IMR-90 (cell line): ENCODE measurements at regions not wholly inside any gene's neighbourhood (a gene's known extent, or its start where the extent isn't known, plus 50 kb on each side); places are given as distances from the start of the nearest gene placed in this dataset.

Source experiments
- ATAC-seq: fragments of 200-7000 bp; cut with Tn5 transposase; 2 replicates; pipeline ENCODE4 v1.9.1; 2020; ENCODE audit warnings: low read depth, mild to moderate bottlenecking, moderate library complexity
- BruUV-seq: library from RNA; stranded (reverse); fragments of 400-500 nt; replicated peaks from 2 replicates; lab custom pipeline; 2021; lab: Mats Ljungman, UMichigan
- CTCF ChIA-PET: fragments of 300-600 bp; formaldehyde crosslinking; extraction: SDS; loops from one replicate; lab custom pipeline; 2021; ENCODE audit warnings: antibody characterized with exemption; lab: Yijun Ruan, JAX
- POLR2A ChIA-PET: fragments of 300-600 bp; sonication (Branson Sonifier 250); formaldehyde crosslinking; loops from one replicate; lab custom pipeline; 2022; ENCODE audit warnings: antibody characterized with exemption; ENCODE audit not compliant: unreplicated experiment; lab: Charles Lee
- DNase-seq: peaks from one replicate; pipeline ENCODE4 v3.0.0; 2013
- H2AFZ ChIP-seq: replicated peaks from 2 replicates; pipeline ENCODE3; 2013; ENCODE audit warnings: low read length, mild to moderate bottlenecking; ENCODE audit not compliant: poor library complexity
- H2AK5ac ChIP-seq: 2 replicates; pipeline ENCODE4 v1.6.1; 2013; ENCODE audit warnings: low read depth, low read length, inconsistent platforms
- H2AK9ac ChIP-seq: replicated peaks from 2 replicates; pipeline ENCODE3; 2013; ENCODE audit warnings: mild to moderate bottlenecking, low read depth, low read length, moderate library complexity; ENCODE audit not compliant: poor library complexity
- H2BK120ac ChIP-seq: 2 replicates; pipeline ENCODE4 v1.6.1; 2013; ENCODE audit warnings: low read depth, low read length, inconsistent platforms
- H2BK15ac ChIP-seq: 3 replicates; pipeline ENCODE4 v1.6.1; 2013; ENCODE audit warnings: low read depth, low read length, inconsistent platforms
- H2BK20ac ChIP-seq: 2 replicates; pipeline ENCODE4 v1.6.1; 2013; ENCODE audit warnings: low read depth, mild to moderate bottlenecking, inconsistent platforms, low read length, moderate library complexity
- H2BK5ac ChIP-seq: 2 replicates; pipeline ENCODE4 v1.6.1; 2013; ENCODE audit warnings: mild to moderate bottlenecking, low read depth, low read length, inconsistent platforms; ENCODE audit not compliant: poor library complexity, severe bottlenecking
- H3K14ac ChIP-seq: replicated peaks from 2 replicates; pipeline ENCODE4 v1.6.1; 2013; ENCODE audit warnings: low read depth, low read length, inconsistent platforms
- H3K18ac ChIP-seq: 2 replicates; pipeline ENCODE4 v1.6.1; 2013; ENCODE audit warnings: low read depth, low read length, control low read depth
- H3K23ac ChIP-seq: 2 replicates; pipeline ENCODE4 v1.6.1; 2013; ENCODE audit warnings: low read depth, low read length, inconsistent platforms
- H3K27ac ChIP-seq: 2 replicates; pipeline ENCODE4 v1.5.1; 2013; ENCODE audit warnings: mild to moderate bottlenecking, control low read depth, low read length; ENCODE audit not compliant: insufficient read depth
- H3K27me3 ChIP-seq: 2 replicates; pipeline ENCODE4 v1.6.1; 2013; ENCODE audit warnings: low read length; ENCODE audit not compliant: control insufficient read depth, insufficient read depth
- H3K36me3 ChIP-seq: 2 replicates; pipeline ENCODE4 v1.6.1; 2013; ENCODE audit warnings: low read length, mixed read lengths; ENCODE audit not compliant: control insufficient read depth, insufficient read depth
- H3K4ac ChIP-seq: 2 replicates; pipeline ENCODE4 v1.6.1; 2013; ENCODE audit warnings: low read depth, low read length, inconsistent platforms
- H3K4me1 ChIP-seq: 2 replicates; pipeline ENCODE4 v1.6.1; 2013; ENCODE audit warnings: low read length, mixed read lengths; ENCODE audit not compliant: control insufficient read depth, insufficient read depth
- H3K4me2 ChIP-seq: 2 replicates; pipeline ENCODE4 v1.6.1; 2013; ENCODE audit warnings: low read depth, mild to moderate bottlenecking, control low read depth, low read length, moderate library complexity
- H3K4me3 ChIP-seq: 2 replicates; pipeline ENCODE4 v1.5.1; 2013; ENCODE audit warnings: low read depth, mild to moderate bottlenecking, control low read depth, low read length, moderate library complexity; ENCODE audit not compliant: insufficient read depth
- H3K56ac ChIP-seq: 2 replicates; pipeline ENCODE4 v1.6.1; 2013; ENCODE audit warnings: low read length, inconsistent platforms; ENCODE audit not compliant: insufficient read depth; ENCODE audit errors: extremely low read depth
- H3K79me1 ChIP-seq, 2 experiments: 2 replicates each; pipeline ENCODE4 v1.6.1; 2013; ENCODE audit warnings: low read length in 2 of 2, inconsistent platforms in 1 of 2, low read depth in 1 of 2
- H3K9ac ChIP-seq: 2 replicates; pipeline ENCODE4 v1.6.1; 2013; ENCODE audit warnings: low read depth, low read length, control low read depth
- H3K9me1 ChIP-seq: 2 replicates; pipeline ENCODE4 v1.6.1; 2013; ENCODE audit warnings: low read length, inconsistent platforms; ENCODE audit not compliant: insufficient read depth
- H3K9me3 ChIP-seq: 2 replicates; pipeline ENCODE4 v1.6.1; 2013; ENCODE audit warnings: low read length; ENCODE audit not compliant: control insufficient read depth, insufficient read depth
- H4K20me1 ChIP-seq: 2 replicates; pipeline ENCODE4 v1.6.1; 2013; ENCODE audit warnings: low read length, inconsistent platforms; ENCODE audit not compliant: insufficient read depth
- H4K5ac ChIP-seq: 2 replicates; pipeline ENCODE4 v1.6.1; 2013; ENCODE audit warnings: mild to moderate bottlenecking, low read depth, low read length, control low read depth
- H4K8ac ChIP-seq, 2 experiments: 2 replicates each; pipeline ENCODE4 v1.6.1; 2013; ENCODE audit warnings: low read depth in 2 of 2, low read length in 2 of 2, control low read depth in 1 of 2, inconsistent platforms in 1 of 2
- H4K91ac ChIP-seq: 2 replicates; pipeline ENCODE4 v1.6.1; 2013; ENCODE audit warnings: low read depth, low read length, inconsistent platforms; ENCODE audit not compliant: insufficient read depth
- POLR2A ChIP-seq: IDR thresholded peaks from 2 replicates; pipeline ENCODE4 v1.6.1; 2012; ENCODE audit warnings: mild to moderate bottlenecking, low read depth, low read length
- RFX5 ChIP-seq: IDR thresholded peaks from 2 replicates; pipeline ENCODE4 v1.8.0; 2012; ENCODE audit warnings: low read depth, mild to moderate bottlenecking, low read length, moderate library complexity
- WGBS, 2 experiments: methylation state at CpG; one replicate each; pipeline versions ENCODE4 v1.1.5 to v1.1.7; 2013; ENCODE audit warnings: missing lambda C conversion rate in 2 of 2; ENCODE audit not compliant: insufficient read length in 1 of 2; ENCODE audit errors: extremely low coverage in 2 of 2; 5-methylcytosine and 5-hydroxymethylcytosine counted together
- dilution Hi-C: fragments of 300-500 bp; cut with HindIII; formaldehyde crosslinking; loops from one replicate; pipeline ENCODE4 v1.14.3; 2018; ENCODE audit warnings: low sequenced_read_pairs; ENCODE audit not compliant: unreplicated experiment
- in situ Hi-C: fragments of 300-500 bp; cut with MboI; formaldehyde crosslinking; loops from 3 replicates; pipeline ENCODE4 v1.14.3; 2019; ENCODE audit warnings: low sequenced_read_pairs, inconsistent platforms, mixed read lengths
- intact Hi-C: fragments of 100-400 bp; cut with micrococcal nuclease; formaldehyde crosslinking; loops from 2 replicates; pipeline ENCODE4 v1.10.0; 2022

DNA sequence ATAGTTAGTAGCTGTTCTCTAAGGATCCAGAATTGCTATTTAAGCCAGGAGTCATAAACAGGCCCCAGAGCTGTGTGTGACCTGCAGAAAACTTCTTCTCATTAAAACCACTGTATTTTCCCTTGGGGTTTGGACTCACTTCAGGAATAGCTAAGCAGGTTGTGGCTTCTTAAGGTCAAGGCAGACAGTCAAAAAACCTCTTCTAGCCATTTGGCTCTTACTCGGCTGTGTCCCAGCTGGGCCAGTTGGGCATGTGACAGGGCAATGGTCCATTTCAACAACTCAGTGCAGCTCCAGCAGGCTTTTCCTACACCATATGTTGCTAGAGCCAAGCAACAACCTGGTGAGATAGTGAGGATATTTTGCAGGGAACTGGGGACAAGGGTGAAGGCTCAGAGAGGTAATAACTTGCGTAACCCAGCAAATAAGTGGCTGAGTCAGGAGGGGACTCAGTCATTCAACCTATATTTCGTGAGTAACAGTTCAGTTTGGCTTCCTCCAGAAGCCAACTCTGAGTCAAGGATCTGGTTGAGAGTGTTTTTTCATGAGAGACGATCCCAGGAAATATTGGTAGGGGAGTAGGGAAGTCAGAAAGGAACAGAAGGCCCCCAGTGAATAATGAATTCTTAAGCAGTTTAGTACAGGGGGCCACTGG is 115.4 kb upstream of the PPP2R2B start:
- Histone ChIP-seq H3K79me1 (no peaks in the 10 kb centered on the region), H4K20me1 (no peaks in the 10 kb centered on the region), H3K23ac (no peak overlapping the region), H4K91ac (no peak overlapping the region), H2BK20ac (no peak overlapping the region), H3K9me3 (peaks cover 11% of the 10 kb centered on the region), H3K36me3 (no peaks in the 10 kb centered on the region), H3K4me1 (no peaks in the 10 kb centered on the region), H2BK5ac (no peak overlapping the region), H3K56ac (no peak overlapping the region), H3K27me3 (no peaks in the 10 kb centered on the region), H3K9ac (no peak overlapping the region), H3K4me2 (no peak overlapping the region), H3K27ac (no peak overlapping the region), H3K14ac (no peak overlapping the region), H2BK120ac (no peak overlapping the region), H2BK15ac (no peak overlapping the region), H4K5ac (no peak overlapping the region), H3K4me3 (no peak overlapping the region), H2AK9ac (no peak overlapping the region), H2AFZ (no peak overlapping the region), H2AK5ac (no peak overlapping the region), H3K9me1 (no peaks in the 10 kb centered on the region), H4K8ac (no peak overlapping the region), H3K4ac (no peak overlapping the region), H3K18ac (no peak overlapping the region)
- ChIA-PET POLR2A (no interaction called here), CTCF (no interaction called here)
- DNase-seq (no peak), ATAC-seq (no peak)
- WGBS, 2 experiments, result no CpG with 5 or more reads among the region's 4 CpGs
- TF ChIP-seq RFX5 (no peak), POLR2A (no peak)
- intact Hi-C loops (no loop called here), dilution Hi-C loops (no loop called here), in situ Hi-C loops (no loop called here)
- BruUV-seq, result no TSS peak
